HT1080 (cell line): ENCODE measurements at regions not wholly inside any gene's neighbourhood (a gene's known extent, or its start where the extent isn't known, plus 50 kb on each side); places are given as distances from the start of the nearest gene placed in this dataset.

Experiments
- DNase-seq: peaks from one replicate; pipeline ENCODE4 v3.0.0-alpha.2; 2015; ENCODE audit warnings: low read depth

DNA sequence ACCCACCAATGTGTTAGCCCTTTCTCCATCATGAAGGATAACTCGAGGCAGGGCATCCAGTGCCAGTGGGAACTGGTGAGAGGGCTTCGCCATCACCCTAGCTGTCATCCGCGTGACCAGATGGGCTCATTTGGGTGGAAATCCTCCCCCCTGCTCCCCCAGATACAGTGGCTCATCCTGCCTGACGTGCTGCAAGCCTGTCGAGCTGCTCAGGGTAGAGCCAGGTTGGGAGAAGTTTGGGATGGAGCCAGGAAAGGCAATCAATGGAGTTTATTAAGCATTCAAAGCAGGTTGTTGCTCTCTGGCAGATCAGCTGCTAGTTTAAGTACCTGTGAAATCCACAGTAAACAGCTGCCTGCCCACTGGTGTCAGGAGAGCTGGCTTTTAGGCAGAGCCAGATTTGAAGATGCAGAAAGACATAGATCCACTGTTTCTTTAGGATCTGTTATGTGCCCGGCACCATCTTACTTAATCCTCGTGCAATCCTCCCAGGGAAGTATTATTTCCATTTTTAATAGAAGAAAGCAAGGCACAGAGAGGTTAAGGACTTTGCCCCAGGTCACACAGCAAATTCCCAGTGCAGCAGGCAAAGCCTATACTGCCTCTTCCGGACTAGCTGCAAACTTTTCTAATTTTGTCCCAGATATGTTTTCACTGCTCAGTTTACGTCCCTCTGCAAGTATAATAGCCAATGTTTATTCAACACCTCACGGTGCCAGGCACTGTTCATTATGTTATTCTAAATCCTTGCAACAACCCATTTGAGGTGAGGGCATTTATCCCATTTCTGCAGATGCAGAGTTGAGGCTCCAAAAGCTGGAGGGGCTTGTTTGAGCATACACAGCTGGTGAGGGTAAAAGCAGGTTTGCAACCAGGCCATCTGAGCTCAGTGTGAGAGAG, 54.1 kb upstream of the KCNG1 start:
- DNase-seq: no peak

DNA sequence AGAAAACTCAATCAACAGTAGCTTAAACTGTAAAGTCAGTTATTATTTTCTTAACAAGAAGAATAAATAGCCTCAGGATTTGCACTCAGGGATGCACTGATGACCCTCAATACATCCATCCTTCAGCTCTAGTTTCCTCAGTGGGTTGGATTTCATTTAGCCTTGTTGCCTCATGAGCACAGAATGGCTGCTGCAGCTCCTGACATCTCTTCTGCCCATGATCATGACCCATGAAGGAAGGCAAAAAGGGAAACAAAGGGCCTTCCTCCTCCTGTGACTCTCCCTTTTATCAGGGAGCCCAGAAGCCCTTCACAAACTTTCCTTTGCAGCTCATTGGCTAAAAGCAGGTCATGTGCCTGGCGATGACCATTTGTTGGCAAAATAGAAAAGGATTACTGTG, 51.2 kb upstream of the KCNG1 start:
- no peak for DNase-seq
